ENCODE measurements at regions not wholly inside any gene's neighbourhood (a gene's known extent, or its start where the extent isn't known, plus 50 kb on each side); places are given as distances from the start of the nearest gene placed in this dataset.

- TF ChIP-seq CTCF (conservative IDR thresholded peaks at IDR 0.05; ENCODE audit: low read length) (no peak), EZH2phosphoT487 (IDR thresholded peaks at IDR 0.05; ENCODE audit: borderline replicate concordance) (no peak)
Measured at GRCh38 chr17:55620945-55621344, 101.7 kb downstream of the TMEM100 start.
